DMS 273 treated with DMSO at 0.1 percent for 48 hours (cell line): ENCODE measurements at regions not wholly inside any gene's neighbourhood (a gene's known extent, or its start where the extent isn't known, plus 50 kb on each side); places are given as distances from the start of the nearest gene placed in this dataset.

Source experiments
- DNase-seq: peaks from one replicate; lab custom pipeline; 2025; lab: John Stamatoyannopoulos, UW

DNA sequence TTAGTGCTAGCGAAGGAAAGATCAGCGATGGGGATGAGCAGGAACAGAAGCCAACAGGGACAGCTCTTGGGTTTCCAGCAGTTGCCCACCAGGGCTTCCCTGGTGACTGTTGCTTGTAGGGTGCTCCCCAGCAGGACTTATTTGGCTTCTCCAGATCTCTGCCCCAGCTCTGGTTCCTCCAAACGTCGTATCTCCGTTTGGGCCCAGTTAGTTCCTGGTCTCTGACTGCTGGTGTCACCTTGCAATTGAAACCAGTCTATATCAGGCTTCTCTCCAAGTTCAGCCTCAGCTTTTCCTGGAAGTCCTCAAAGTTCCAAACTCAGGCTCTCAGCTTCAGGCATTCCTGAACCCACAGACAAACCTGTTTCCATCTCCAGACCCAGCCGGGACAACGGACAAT, 70.8 kb upstream of the NXT1 start:
- DNase-seq, result no peak

DNA sequence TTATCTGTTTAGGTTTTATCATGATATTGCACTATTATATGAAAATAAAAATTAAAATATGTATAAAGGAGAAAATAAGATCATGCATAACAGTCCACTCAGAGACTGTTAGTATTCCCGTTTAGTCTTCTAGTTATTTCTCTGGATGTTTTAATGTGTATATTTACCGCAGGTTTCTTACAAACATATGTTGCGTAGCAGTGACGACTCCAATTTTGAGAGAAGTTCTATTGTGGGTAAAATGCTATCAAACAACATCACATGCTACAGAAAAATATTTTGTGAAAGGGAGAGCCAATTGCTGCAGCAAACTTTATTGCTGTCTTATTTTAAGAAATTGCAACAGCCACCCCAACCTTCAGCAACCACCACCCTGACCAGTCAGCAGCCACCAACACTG, 72.4 kb upstream of the NXT1 start:
- no peak for DNase-seq

DNA sequence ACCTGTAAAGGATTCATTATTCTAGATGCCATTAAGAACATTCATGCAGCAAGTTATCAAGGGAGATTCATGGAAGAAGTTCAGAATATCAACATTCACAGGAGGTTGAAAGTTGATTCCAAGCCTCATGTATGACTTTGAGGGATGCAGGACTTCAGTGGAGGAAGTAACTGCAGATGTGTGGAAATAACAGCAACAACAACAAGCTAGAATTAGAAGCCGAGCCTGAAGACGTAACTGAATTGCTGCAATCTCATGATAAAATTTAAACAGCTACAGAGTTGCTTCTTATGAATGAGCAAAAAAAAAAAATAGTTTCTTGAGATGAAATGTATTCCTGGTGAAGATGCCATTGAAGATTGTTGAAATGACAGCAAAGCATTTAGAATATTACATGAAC, 73.3 kb upstream of the NXT1 start:
- DNase-seq, result no peak

DNA sequence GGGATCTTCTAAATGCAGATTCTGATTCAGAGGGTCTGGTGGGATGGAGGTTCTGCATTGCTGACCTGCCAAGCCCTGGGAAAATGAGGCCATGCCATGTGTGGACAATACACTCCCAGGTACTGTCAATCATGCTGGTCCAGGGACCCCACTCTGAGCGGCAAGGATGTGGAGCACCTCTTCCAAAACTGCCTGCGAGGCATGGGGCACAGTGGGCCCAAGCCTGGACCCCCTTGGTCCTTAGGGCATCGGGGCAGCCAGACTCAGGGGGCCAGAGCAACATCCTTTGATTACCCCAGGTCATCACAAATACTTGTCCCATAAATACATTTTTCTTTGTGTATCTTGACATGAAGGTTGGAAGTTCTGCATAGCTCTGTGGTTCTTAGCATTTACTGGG, 76.8 kb upstream of the NXT1 start:
- DNase-seq, result no peak

DNA sequence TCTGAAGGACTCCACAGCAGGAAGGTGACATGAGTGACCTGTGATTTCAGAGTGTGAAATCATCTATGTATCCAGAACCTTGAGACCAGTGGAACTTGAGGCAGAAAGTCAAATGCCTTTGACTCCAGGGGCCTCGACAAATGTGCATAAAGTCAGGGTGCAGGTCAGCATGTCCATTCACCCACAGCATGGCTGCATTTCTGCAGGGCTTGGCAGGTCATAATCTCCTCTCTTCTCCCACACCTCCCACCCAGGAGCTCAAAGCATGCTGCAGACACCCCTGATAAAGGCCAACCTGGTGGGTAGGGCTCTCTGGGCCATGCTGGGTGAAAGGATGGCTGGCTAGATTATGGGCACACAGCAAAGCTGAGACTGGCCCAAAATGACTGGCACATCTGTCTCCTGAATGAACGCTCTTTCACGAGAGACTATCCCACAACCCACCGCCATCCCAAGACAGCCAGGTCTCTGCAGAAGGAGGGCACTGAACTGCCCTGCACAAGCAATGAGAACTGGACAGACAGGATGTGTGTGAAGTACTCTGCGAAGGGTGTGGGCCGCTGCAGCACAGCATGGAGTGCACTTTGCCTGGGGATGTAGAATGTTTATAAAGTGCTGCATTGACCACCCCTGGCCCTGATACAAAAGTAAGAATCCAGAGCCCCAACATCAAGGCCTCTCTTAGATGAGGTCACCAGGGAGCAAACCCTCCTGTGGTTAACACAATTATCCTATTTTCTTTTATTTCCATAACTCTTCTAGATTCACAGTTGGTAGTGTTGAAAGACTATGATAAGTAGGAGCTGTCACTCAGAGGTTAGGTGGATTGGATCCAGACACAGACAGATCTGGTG, 78.2 kb upstream of the NXT1 start:
- no peak for DNase-seq

DNA sequence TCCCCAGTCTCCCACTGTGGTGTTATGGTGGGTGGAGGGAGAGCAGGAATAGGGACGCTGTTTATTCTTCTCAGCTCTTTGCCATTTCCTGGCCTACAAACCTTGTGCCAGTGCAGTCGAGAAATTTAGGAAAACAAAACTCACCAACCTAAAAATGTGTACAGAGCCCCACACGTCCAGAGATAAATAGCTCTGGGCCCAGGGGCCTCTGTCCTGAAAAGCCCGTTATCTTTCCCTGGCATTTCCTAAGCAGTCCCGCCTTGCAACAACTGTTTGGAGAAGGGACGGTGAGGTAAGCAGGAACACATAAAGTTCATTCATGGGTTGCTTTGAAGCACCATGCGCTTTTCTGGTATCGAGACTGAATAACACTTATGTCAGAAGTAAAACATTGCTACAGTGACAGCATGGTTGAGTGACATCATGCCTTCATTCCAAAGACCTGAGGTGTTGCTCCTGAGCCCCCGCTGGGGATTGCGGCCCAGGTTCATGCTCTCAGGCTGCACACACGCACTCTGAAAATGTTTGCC, 80.1 kb upstream of the NXT1 start:
- no peak for DNase-seq

DNA sequence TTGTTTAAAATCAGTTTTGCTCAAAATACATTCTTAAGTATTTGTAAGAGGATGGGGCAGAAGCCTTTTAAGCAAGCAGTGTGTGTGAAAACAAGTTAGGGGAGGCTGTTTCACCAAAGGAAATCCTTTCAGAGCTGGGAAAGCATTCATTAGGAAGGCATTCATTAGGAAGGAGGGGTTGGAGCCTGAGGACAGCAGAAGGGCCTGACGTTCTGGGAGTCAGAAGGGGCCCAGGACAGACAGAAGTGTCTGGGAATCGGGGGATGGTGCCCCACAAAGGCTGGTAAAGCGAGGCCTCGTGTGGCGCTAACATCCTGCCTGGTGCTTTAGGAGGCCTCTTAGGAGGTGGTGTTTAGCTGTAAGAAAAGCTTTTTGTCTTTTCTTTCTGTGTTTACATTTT, 80.6 kb upstream of the NXT1 start:
- no peak for DNase-seq

DNA sequence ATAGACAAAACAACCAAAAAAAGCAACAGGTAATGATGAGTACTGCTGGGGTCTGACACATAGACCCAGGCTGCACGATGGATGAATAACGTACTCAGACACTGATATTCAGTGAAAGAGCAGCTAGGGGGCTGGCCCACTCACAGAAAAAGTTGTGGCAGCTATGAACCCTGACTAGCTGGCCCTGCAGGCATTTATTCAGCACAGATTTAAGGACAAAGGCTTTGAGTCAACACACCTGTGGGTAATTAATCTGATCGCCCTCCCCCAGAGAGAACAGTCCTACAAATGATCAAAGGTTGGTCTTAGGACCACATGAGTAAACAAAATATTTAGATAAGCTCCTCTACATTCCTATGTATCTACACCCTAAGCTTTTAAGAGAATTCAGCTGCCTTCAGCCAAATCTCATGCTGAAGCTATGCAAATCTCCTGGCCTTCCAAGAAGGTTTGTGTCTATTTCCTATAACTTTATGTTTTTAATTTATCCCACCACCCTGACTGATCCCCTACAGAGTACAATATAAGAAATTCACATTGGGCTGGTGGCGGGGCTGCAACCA, 81.7 kb upstream of the NXT1 start:
- no peak for DNase-seq

DNA sequence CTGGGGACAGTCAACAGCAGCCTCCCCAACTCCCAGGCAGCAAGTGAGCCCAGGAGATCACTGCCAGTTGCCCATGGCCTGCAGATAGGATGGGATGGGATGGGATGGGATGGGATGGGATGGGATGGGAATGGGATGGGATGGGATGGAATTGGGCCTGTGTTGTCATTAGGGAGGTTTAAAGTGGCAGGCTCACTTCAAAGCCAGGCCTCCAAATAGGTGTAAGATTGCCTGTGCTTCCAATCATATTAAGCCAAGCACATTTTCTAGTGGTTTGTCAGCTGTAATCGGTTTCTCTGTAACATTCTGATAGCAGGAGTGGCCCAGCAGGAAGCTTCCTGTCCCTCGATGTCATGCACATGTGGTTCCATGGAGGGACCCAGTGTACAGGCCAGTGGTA, 82.7 kb upstream of the NXT1 start:
- DNase-seq, result no peak

DNA sequence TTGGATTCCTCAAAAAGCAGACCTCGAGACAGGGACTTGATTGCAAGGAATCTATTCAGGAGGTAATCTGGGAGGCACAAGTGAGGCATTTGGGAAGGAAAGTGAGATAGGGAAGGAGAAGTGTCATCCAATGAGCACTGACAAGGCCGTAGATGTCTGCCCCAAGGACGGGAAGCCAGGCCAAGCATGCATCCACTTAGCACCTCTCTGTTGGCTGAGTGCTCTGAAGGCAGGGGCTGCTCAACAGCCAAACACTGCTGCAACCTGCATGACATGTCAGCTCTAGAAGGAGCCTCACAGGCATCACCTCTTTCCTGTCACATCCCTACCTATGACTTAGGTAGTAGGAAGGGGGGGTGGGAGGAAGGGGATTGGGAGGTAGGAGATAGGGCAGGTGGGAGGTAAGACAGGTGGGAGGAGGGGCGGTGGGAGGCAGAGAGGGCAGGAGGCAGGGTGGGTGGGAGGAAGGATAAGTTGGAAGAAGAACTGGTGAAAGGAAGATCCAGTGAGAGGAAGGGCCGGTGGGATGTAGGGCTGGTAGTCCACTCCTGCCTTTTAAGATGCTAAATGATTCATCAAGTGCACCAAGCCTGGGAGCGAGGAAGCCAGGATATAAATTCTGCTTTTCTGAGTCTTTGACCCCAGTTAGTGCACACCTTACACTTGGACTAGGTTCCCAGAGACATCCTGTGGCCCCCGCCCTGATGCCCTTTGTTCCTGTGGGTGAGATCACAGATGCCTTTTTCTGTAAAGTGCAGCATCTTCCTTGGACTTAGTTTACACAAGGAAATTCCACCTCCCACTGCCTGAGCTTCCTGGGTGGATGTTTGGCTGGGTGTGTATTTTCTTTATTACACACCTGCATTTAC, 83.8 kb upstream of the NXT1 start:
- DNase-seq, result no peak

DNA sequence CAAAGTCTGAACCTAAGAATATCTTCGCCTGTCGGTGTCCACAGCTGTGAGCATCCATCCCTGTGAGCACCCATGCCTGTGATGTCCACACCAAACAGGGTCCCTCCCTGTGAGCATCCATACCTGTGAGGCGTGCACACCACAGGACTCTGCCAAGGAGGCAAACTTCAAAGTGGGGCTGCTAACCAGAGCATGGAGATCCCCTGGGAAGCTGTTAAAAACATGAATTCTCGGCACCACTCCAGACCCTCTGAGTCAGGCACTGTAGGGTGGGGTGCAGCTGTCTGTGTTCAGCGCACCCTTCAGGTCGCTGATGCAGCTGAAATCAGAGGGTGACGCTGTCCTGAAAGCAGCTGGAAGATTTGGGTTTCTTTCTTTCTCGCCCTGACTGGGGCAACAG, 85.4 kb upstream of the NXT1 start:
- DNase-seq, result no peak

DNA sequence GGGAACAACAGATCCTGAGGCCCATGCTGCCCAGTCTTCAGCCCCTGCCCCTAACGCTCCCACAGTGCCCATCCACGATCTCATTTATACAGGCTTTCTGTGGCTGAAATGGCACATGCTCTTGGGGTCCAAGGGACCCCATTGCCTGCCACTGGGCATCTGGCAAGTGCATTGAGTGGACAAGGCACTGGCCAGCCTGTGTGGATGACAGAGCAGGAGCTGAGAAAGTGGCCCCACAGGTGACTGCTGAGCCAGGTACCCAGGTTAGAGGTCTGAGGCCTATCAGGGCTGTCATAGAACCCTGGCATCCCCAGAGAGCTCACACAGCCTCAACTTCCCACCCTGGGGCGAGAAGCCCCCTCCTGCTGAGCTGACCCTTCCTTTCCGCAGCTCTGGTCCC, 86.0 kb upstream of the NXT1 start:
- no peak for DNase-seq

DNA sequence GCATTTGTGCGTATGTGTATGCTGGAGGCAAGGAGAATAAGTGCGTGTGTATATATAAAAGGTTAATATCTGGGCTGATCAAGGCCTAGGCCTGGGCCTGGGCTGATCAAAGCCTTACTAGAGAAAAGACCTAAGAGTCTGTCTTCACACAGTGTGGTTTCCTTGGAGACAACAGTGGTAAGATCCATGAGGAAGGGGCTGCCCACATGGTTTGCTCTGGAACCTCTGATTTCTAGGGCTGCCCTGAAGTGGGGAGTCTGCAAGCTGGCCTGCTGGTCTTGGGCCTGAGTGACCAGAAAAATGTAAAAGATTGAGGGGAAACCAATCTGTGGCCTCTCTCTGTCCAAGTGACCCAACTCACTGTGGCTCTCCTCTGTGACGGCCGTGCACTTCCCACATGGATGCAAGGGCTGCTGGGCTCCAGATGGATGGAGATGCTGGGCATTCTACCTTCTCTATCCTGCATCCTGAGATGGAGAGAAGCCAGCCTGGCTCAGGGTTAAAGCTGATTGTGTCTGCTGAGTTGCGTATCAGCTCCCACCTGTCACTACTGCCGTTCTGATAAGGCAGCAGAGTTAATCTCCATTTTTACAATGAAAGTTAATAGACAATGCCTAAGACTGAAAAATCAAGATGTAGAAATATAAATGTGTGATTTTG, 90.3 kb upstream of the NXT1 start:
- no peak for DNase-seq

DNA sequence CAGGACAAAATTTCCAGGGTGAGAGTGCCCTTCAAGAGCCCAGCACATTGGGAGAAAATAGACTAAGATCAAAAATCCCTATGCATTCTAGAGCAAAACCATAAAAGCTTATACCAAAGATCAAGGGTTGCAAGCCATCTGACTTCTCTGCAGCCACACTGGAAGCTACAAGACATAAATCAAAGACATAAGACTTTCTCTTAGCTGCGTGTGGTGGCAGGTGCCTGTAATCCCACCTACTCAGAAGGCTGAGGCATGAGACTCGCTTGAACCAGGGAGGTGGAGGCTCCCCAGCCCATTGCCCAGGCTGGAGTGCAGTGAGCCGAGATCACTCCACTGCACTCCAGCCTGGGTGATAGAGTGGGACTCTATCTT, 91.9 kb upstream of the NXT1 start:
- no peak for DNase-seq

DNA sequence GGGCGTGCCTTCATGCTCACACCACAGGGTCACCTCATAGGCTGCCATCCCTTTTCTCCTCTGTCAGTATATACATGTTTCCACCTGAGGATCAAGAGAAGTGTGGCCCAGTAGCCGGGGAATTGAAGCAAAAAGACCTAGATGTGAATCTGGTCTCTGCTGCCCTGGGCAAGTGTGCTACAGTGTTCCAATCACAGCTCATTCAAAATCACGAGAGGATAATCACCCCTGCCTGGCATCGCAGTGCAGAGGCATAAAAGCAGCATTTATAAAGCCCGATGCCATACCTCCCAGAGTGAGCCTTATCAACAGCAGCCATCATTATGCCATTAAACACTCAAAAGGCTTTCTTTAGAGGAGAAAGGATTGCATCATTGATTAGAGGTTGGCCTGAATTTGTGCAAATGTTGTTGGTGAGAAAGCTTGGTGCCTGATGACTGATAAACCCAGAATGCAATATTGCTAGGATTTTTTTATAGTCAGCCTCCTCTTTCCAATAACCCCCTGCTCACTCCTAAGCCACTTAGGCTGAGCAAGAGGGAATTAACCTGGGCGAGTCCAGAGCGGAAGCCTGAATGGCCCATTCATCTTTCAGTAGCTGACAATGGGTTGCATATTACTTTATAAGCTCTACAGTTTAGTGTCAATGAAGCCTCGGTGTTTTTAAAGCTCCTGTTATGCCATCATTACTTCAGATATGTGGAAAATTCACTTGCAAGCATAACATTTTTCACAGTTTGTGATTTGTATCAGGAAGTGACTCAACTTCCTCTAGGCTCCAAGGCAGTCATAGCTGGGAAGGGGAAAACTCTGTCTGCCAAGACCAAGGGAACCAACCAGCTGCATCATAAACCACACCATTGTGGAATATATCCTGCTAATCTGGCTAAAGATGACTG, 92.5 kb upstream of the NXT1 start:
- DNase-seq, result no peak

DNA sequence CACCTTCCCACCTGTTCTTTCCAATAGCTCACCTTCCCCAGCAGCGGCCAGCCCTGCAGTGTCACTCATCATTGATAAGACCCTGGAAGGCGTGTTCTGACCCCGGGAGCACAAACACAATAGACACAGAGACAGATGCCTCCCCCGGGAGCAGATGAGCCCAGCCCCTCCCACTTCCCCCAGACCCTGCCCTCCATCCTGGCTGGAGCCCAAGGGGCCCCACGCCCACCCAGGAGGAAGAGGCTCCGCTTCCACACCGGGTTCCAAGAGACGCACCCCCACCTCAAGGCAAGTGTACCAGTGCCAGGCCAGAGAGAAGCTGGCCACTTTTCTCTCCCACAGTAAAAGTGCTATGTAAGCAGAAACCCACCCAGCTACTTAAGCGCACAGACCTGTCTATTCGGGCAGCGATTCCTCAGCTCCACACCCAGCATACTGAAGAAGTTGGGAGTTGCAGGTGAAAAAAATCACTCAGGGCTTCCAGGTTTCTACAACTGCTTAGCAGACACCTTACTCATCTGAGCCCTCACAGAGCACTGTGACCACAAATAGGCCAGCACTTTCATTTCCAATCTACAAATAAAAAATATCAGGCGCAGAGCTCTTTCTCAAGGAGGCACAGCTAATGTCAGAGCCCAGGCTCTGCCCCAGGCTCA, 93.4 kb upstream of the NXT1 start:
- DNase-seq, result no peak

DNA sequence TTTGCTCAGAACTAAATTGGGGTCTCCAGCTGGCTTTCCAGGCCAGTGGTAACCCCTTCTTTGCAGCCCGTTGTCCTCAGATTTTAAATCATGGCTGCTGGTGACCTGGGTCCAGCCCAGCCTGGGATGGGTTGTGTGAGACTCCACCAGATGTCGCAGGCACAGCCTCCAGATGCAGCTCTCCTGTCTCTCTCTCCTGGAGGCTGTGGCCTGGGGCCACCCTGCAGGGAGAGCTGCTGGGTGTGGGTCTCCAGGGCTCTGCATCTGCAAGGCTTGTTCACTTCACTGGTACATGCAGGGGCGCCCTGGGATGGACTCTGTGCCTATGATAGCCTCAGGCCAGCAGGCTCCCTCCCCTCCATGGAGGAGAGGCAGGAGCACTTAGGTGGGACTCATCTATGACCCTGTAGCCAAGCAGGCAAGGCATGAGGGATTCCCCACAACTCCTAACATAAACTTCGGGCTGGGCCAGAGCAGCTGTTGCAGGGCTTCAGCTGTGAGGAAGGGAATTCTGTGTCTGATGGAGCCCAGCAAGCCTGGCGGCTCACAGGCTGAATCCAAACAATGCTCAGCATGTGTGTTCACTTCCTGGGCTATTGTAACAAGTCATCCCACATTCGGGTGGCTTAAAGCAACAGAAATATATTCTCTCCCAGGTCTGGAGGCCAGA, 94.7 kb upstream of the NXT1 start:
- DNase-seq, result no peak

DNA sequence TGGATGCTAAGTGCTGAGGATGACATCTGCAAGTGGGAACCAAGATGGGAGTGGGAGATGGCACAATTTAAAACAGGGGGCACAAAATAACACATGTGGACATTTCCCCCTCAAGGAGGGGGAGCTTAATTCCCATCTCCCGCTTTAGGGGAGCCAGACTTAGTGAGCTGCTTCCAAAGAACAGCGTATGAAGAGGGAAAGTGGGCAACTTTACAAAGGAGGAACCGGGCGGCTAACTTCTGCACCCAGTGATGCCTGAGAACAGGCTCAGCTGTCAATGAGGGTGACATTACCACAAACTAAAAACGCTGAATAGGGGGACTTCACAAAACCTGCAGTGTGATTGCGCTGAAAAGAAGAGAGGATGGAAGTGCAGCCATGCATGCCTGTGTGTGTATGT, 95.5 kb upstream of the NXT1 start:
- no peak for DNase-seq

DNA sequence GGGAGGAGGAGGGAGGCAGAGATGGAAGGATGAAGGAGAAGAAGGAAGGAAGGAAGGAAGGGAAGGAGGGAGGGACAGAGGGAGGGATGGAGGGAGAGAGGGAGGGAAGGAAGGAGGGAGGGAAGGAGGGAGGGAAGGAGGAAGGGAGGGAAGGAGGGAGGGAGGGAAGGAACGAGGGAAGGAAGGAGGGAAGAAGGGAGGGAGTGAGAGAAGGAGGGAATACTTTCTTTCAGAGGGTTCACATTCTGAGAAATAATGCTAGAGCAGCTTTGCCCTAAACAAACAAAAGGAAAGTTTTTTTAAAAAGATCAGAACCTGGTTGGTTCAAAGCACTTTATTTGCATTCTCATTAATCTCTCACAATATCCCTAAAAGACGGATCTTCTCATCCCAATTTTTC, 96.1 kb upstream of the NXT1 start:
- DNase-seq, result no peak

DNA sequence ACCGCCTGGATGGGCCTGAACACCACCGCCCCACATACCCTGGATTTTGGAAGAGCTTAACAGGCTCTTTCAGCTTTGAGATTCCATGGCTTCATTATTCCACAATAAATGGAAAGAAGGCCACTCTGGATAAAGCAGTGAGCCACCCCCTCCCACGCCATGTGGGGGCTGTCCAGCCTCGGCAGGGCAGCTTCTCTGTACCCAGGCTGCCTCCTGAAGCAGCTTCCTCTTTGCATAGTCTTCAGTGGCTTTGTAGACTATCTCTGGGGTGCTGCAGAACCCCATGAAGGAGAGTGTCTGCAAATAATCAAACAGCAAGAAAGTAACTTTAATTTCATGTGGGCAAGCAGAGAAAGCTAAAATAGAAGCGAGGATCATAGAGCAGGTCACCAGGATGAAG, 96.6 kb upstream of the NXT1 start:
- no peak for DNase-seq
